Cardiac muscle cell (in vitro differentiated cells and primary cell): ENCODE measurements at regions not wholly inside any gene's neighbourhood (a gene's known extent, or its start where the extent isn't known, plus 50 kb on each side); places are given as distances from the start of the nearest gene placed in this dataset.

ENCODE experiments used
- DNase-seq, 2 donors: peaks; one replicate each; pipeline versions ENCODE4 v3.0.0 to v3.0.0-alpha.2; 2010 to 2017; ENCODE audit warnings: low read depth in 1 of 2, low spot score in 1 of 2
- H3K27ac ChIP-seq: fragments of 200-600 bp; sonication (generic); 2 replicates; pipeline ENCODE4 v1.5.1; 2016
- H3K27me3 ChIP-seq: fragments of 200-600 bp; sonication (generic); 2 replicates; pipeline ENCODE4 v1.6.0; 2016; ENCODE audit warnings: control low read depth
- H3K36me3 ChIP-seq: fragments of 200-600 bp; sonication (generic); 2 replicates; pipeline ENCODE4 v1.5.1; 2016; ENCODE audit warnings: control low read depth
- H3K4me1 ChIP-seq: fragments of 200-600 bp; sonication (generic); 2 replicates; pipeline ENCODE4 v1.8.1; 2017; ENCODE audit warnings: low read depth, mild to moderate bottlenecking, mixed run types
- H3K4me3 ChIP-seq: fragments of 200-600 bp; sonication (generic); 2 replicates; pipeline ENCODE4 v1.5.1; 2016; ENCODE audit warnings: mild to moderate bottlenecking
- H3K9me3 ChIP-seq: fragments of 200-600 bp; sonication (generic); 2 replicates; pipeline ENCODE4 v1.5.1; 2017; ENCODE audit warnings: low read depth, mild to moderate bottlenecking, control low read depth
- TF ChIP-seq, protein P1 (sequence below): IDR thresholded peaks from 2 replicates; pipeline ENCODE4 v1.5.1; 2012; ENCODE audit warnings: low read depth, mild to moderate bottlenecking, low read length

- Histone ChIP-seq H3K4me1 (peaks cover 3% of the 10 kb centered on the region), H3K4me3 (no peak overlapping the region)
- TF ChIP-seq, protein P1, sequence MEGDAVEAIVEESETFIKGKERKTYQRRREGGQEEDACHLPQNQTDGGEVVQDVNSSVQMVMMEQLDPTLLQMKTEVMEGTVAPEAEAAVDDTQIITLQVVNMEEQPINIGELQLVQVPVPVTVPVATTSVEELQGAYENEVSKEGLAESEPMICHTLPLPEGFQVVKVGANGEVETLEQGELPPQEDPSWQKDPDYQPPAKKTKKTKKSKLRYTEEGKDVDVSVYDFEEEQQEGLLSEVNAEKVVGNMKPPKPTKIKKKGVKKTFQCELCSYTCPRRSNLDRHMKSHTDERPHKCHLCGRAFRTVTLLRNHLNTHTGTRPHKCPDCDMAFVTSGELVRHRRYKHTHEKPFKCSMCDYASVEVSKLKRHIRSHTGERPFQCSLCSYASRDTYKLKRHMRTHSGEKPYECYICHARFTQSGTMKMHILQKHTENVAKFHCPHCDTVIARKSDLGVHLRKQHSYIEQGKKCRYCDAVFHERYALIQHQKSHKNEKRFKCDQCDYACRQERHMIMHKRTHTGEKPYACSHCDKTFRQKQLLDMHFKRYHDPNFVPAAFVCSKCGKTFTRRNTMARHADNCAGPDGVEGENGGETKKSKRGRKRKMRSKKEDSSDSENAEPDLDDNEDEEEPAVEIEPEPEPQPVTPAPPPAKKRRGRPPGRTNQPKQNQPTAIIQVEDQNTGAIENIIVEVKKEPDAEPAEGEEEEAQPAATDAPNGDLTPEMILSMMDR, result no peak
Measured at GRCh38 chr10:128744811-128745305, 618.6 kb upstream of the MKI67 start.

GRCh38 chr10:128747582-128748346, 621.5 kb upstream of the MKI67 start:
- H3K27ac ChIP-seq, result no peak overlapping the region
- H3K36me3 ChIP-seq, result no peaks in the 10 kb centered on the region
- H3K4me1 ChIP-seq, result no peaks in the 10 kb centered on the region
- peaks cover 6% of the 10 kb centered on the region for H3K27me3 ChIP-seq
- no peak for DNase-seq
- TF ChIP-seq, protein P1, result no peak
- H3K4me3 ChIP-seq, result no peak overlapping the region
- H3K9me3 ChIP-seq, result no peaks in the 10 kb centered on the region

More at GRCh38 chr10:128744811-128745305, 618.6 kb upstream of the MKI67 start:
- Histone ChIP-seq H3K9me3 (no peaks in the 10 kb centered on the region), H3K36me3 (no peaks in the 10 kb centered on the region), H3K27me3 (peaks cover 6% of the 10 kb centered on the region), H3K27ac (no peak overlapping the region)
- DNase-seq, result no peak

DNA sequence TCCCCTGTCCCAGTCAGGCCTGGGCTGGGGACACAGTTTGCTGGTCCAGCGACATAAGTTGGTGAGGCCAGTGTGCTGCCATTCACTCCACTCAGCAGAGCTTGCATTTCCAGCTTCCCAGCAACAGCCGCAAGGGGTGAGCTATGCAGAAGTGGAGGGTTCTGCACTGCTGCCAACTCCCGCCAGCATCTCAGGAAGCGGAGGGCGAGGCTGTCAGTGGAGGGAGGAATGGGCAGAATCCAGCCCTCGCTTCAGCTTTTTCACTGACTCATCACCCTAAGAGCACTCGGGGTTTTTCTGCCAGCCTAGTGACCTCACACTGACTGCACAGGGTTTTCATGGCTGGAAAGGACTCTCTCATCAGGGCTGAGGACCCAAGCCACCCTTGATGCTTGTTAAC, 625.1 kb upstream of the MKI67 start:
- H3K36me3 ChIP-seq, result no peaks in the 10 kb centered on the region
- no peaks in the 10 kb centered on the region for H3K9me3 ChIP-seq
- TF ChIP-seq, protein P1, result no peak
- peaks cover 3% of the 10 kb centered on the region for H3K27me3 ChIP-seq
- DNase-seq, result peak in 1 of 2 donors; percentile 67
- no peaks in the 10 kb centered on the region for H3K4me1 ChIP-seq
- no peak overlapping the region for H3K27ac ChIP-seq
- no peak overlapping the region for H3K4me3 ChIP-seq

DNA sequence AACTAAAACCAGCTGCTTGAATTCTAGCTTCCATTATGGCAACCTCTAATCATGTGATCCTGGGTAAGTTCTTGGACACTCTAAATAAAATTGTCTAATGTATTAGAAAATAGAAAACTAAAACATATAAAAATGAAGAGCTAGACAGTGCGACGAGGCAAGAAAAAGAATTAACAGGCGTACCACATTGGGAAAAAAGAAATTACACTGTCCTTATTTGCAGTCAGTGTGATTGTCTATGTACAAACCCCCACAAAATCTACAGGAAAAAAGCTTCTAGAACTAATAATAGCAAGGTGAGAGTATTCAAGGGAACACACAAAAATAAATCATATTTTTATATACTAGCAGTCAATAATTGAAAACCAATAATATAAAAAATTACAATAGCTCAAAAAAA, 625.6 kb upstream of the MKI67 start:
- H3K4me1 ChIP-seq, result no peaks in the 10 kb centered on the region
- H3K27me3 ChIP-seq, result peaks cover 3% of the 10 kb centered on the region
- H3K4me3 ChIP-seq, result no peak overlapping the region
- H3K27ac ChIP-seq, result no peak overlapping the region
- no peaks in the 10 kb centered on the region for H3K36me3 ChIP-seq
- H3K9me3 ChIP-seq, result no peaks in the 10 kb centered on the region
- TF ChIP-seq, protein P1, result no peak
- no peak for DNase-seq

- no peak overlapping the region for H3K4me3 ChIP-seq
- TF ChIP-seq, protein P1, result no peak
- DNase-seq, result no peak
- H3K9me3 ChIP-seq, result no peaks in the 10 kb centered on the region
- no peak overlapping the region for H3K27ac ChIP-seq
- H3K36me3 ChIP-seq, result no peaks in the 10 kb centered on the region
- no peaks in the 10 kb centered on the region for H3K4me1 ChIP-seq
- no peaks in the 10 kb centered on the region for H3K27me3 ChIP-seq
Measured at GRCh38 chr10:128759174-128759573, 633.0 kb upstream of the MKI67 start.
